HG02884 (cell line): ENCODE measurements at regions not wholly inside any gene's neighbourhood (a gene's known extent, or its start where the extent isn't known, plus 50 kb on each side); places are given as distances from the start of the nearest gene placed in this dataset.
"Not testable (repeated sequence)": the region's sequence is repeated elsewhere in the genome, so short reads cannot be mapped to it uniquely, and the experiment has no call there.

ENCODE experiments used
- ATAC-seq: cut with Tn5 transposase; IDR thresholded peaks from one replicate; pipeline ENCODE4 v1.9.1; 2021; ENCODE audit warnings: mild to moderate bottlenecking, moderate library complexity; ENCODE audit not compliant: unreplicated experiment

GRCh38 chr1:188641566-188642211, 1812.9 kb downstream of the PLA2G4A start:
- no peak for ATAC-seq

- no peak for ATAC-seq
Observed at GRCh38 chr1:188642704-188643103, 1814.0 kb downstream of the PLA2G4A start.

GRCh38 chr1:188652678-188653077, 1823.9 kb downstream of the PLA2G4A start:
- ATAC-seq, result no peak

DNA sequence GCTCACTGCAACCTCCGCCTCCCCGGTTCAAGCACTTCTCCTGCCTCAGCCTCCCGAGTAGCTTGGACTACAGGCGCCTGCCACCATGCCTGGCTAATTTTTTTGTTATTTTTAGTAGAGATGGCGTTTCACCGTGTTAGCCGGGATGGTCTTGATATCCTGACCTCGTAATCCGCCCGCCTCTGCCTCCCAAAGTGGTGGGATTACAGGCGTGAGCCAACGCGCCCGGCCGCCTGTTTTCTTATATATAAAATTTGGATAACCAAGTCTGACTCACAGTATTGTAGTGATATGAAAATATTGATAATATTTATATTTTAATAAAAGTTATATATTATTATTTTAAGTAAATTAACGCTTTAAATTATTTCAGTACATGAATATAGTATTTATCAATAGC, 1821.7 kb downstream of the BRINP3 start:
- not testable (repeated sequence) for ATAC-seq

- no peak for ATAC-seq
Observed at GRCh38 chr1:188660572-188660971, 1817.1 kb downstream of the BRINP3 start.

GRCh38 chr1:188665477-188665876, 1812.2 kb downstream of the BRINP3 start:
- ATAC-seq, result no peak

GRCh38 chr1:188668083-188668482, 1809.6 kb downstream of the BRINP3 start:
- no peak for ATAC-seq

GRCh38 chr1:188669728-188670382, 1807.8 kb downstream of the BRINP3 start:
- no peak for ATAC-seq

DNA sequence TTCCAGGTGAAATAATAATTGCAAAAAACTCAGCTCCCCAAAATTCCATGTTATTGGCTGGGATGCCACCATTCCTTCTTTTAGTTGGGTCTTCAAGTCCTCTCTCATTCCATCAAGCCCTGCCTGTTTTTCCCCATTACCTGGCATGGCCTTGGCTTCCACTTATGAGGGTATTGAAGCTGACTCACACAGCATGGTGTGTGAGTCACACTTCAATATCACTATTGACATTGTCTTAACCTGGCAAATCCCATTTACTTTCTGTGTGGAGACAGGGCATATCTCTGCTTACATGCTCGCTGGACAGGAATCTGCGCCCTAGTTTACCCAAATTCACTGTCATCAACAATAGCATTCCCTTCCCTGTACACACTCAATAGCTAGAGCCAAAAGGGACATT, 1806.8 kb downstream of the BRINP3 start:
- ATAC-seq, result no peak

- no peak for ATAC-seq
Observed at GRCh38 chr1:188672153-188672552, 1805.5 kb downstream of the BRINP3 start.

DNA sequence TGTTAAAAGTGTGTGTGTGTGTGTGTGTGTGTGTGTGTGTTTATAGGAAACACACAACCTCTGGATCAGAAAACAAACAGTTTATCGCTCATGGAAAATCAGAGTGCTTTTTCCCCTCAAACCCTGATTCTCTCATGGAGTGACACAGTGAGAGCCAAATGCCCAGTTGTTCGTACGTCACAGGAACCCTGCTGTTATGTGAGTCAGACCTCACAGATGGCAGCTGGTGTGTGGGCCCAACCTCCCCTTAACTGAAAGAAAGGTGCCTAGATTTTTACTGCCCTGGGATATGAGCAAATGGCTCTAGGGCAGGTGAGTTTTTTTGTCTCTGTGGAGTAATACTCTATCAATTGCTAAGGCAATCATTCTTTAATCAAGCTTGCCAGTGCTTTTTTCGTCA, 1788.1 kb downstream of the BRINP3 start:
- no peak for ATAC-seq

- ATAC-seq, result no peak
Observed at GRCh38 chr1:188700116-188700515, 1777.5 kb downstream of the BRINP3 start.

GRCh38 chr1:188706742-188707141, 1770.9 kb downstream of the BRINP3 start:
- ATAC-seq, result no peak

DNA sequence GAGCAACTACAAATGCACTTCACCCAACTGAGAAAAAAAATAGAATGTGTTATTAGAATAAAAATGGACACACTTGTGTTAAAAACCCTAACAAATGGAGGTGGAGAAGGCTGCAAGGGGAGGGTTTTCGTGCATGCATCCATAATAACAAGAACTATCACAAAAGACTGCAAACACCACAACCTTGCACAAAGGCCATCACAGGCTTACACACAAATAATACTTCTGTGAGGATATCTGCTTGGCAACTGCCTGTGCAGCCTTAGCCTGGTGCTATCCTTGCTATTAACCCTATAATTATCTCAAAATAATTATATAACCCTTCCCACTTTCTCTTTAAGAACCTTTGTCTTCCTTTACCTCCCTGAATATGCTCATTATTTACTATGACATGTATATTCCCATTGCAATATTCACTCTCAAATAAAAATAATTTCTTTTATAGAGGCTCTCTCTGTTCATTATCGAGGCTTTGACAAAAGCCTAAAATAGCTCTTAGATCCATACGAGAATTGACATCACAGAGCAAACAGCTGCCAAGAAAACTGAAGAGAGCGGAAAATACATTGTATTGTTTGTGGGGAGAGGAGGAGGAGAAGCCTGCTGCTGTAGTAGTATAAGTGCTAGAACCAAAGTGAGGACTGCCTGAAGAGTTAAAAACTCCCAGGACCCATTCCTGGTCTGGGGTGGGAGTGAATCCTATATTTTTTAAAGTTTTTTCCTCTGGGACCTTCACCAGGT, 1768.7 kb downstream of the BRINP3 start:
- ATAC-seq, result no peak

DNA sequence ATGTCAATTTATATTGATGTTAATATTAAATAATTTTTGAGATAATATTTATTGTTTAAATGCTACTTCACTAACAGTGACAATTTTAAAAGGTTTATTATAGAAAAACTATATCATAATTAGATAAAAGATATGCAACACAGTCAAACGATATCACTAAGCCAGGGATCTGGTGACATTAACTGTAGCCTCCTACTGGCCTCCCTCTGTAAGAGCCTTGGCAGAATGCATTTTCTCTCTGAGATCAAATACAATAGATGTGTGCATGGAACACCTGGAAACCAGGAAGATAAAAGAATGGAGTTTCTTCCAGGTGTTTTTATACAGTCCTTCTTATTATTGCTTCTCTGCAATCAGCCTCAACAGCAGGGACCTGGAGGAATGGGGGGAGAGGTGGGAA, 1762.1 kb downstream of the BRINP3 start:
- no peak for ATAC-seq

DNA sequence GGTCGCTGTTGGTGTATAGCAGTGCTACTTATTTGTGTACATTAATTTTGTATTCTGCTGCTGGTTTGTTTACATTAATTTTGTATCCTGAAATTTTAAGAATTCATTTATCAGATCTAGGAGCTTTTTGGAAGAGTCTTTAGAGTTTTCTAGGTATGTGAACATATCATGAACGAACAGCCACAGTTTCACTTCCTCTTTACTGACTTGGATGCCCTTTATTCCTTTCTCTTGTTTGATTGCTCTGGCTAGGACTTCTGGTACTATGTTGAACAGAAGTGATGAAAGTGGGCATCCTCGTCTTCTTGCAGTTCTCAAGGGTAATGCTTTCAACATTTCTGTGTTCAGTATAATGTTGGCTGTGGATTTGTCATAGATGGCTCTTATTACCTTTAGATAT, 1757.9 kb downstream of the BRINP3 start:
- no peak for ATAC-seq

DNA sequence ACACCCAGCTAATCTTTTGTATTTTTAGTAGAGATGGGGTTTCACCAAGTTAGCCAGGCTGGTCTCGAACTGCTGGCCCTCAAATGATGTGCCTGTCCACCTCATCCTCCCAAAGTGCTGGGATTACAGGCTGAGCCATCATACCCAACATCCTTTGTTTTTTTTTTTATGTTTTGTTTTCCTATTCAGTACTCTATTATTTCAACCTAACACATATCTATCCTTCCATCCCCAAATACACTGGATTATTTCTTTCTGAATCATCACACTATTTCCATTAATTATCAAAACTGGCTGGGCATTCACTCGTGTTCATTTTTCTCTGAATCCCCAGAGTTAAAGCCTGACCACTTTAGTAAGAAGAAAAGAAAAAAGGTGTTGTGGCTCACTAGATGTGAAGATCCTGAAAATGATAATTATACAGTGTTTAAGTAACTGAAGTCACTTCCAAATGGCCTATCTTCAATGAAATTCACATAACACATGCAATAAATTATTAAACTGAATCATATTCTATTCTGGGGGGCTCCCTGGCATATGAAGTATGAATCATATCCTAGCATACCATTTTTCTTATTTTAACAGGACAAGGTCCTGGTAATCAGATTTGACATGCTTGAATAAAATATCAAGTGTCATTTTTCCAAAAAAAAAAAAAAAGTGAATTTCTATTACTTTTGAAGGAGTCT, 1754.2 kb downstream of the BRINP3 start:
- ATAC-seq, result no peak

DNA sequence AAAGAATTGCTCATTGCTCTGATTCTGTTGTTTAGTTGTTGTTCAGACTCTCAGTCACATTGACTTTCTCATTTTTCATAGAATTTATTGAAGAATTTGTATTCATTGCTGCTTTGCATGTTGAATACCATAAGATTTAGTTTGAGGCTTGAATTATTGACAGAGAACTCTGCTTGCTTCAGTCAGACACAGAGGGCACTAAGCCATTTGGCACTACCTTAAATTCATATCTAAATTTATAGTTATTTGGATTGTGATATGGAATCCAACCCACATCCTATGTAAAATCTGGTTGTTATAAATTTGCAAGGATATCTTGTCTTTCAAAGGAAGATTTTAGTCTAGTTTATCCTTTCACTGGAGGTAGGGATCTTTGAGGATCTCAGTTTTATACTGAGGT, 1748.6 kb downstream of the BRINP3 start:
- ATAC-seq, result no peak

- no peak for ATAC-seq
Observed at GRCh38 chr1:188735567-188735966, 1742.1 kb downstream of the BRINP3 start.

GRCh38 chr1:188749275-188749674, 1728.4 kb downstream of the BRINP3 start:
- not testable (repeated sequence) for ATAC-seq

DNA sequence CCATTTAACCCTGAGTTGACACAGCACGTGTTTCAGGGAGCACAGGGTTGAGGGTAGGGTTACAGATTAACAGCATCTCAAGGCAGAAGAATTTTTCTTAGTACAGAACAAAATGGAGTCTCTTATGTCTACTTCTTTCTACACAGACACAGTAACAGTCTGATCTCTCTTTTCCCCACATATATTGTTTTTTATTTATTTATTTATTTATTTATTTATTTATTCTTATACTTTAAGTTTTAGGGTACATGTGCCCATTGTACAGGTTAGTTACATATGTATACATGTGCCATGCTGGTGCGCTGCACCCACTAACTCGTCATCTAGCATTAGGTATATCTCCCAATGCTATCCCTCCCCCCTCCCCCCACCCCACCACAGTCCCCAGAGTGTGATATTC, 1725.6 kb downstream of the BRINP3 start:
- not testable (repeated sequence) for ATAC-seq
